CD4-positive, alpha-beta T cell treated with Interferon alpha-2 for 1 hour (primary cell): ENCODE measurements at regions not wholly inside any gene's neighbourhood (a gene's known extent, or its start where the extent isn't known, plus 50 kb on each side); places are given as distances from the start of the nearest gene placed in this dataset.

Experiments used
- DNase-seq, 2 donors: peaks; one replicate each; pipeline ENCODE4 v3.0.0-alpha.2; 2020 to 2022

DNA sequence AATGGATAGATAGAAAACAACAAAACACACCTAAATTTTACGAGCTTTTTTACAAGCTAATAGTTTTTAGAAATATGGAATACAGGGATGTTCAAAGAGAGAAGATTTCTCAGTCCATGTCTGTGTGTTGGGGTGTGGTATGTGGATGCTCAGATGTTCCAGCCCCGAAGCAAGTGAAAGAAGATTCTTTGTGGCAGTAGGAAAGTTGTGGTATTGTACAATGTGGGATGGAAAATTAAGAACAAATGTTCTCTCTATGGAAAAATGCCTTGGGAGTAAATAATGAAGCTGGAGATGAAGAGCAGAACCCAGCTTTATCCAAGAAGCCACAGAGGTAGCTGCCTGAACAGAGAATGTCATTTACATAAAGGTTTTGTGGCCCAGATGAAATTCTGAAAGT, 150.3 kb upstream of the PRKD1 start:
- DNase-seq = no peak

DNA sequence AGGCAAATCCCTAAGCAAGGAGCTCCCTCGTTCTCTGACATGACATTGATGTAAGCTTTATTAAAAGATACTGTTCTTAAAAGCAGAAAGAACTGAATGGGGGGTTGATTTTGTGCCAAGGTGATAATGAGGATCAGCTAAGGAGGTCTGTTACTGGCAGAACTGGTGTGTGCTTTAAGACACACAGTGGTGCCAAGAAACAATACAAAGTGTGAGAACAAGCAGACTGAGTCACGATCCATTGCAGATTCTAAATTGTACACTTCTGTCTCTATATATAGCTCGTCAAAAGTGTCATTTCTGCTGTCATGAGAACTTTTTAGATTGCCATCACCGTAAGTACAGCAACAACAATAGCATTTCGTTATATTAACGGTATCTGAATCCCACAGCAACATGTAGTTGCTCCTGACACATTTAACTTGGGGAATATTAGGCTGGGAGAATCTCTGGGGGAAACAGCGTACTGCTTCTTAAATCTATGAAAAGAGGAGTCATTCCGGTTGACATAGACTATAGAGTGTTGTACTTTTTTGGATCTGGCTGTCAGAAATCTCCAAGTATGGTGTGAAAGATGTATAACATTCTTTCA, 151.3 kb upstream of the PRKD1 start:
- no peak for DNase-seq

DNA sequence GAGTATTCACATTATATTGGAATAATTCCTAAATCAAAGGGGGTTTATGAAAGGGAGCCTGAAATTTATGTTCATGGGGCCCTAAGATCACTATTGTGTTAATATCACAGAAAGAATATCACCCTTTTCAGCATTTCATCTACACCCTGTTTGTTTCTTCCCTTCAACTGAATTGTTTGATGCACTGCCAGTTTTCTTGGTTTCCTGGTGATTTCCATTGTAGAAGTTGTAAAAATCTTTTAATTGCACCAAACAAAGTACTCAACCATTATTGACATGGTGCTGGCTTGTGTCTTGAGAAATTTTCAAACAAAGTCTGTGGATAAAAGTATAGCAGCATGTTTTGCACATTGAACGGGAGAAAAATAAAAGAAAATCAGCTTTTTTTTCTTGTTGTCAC, 154.8 kb upstream of the PRKD1 start:
- DNase-seq = no peak

DNA sequence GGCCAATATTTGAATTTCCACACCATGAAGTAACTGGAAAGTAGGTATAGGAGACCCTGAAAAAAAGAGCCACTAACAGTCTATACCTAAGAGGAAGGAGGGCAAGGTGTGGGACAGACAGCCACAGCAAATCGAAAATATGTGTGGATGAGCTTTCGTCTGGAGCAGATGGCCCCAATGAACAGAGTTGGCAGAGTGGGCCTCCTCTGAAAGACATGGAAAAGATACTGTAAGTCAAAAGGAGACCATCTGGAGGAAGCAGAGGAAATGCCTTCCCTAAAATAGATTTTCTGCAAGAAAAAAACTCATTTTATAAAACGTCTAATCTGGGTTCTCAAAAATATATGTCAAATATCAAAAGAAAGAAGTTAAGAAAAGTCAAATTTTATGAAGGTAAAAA, 157.2 kb upstream of the PRKD1 start:
- no peak for DNase-seq

DNA sequence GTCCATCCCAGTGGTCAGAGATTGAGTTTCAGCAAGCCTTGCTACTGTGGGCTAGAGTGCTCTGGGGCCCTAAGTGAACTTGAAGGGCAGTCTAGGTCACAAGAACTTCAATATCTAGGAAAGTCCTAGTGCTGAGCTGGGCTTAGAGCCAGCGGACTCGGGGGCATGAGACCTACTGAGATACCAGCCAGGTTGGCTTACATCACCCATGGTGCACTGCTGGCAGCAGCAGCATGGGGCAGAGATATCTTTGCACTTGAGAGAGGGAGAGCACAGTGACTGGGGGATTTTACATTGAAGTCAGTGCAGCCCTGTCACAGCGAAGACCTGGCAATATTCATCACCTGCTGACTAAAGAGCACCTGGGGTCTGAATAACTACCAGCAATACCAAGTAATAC, 158.3 kb upstream of the PRKD1 start:
- no peak for DNase-seq

DNA sequence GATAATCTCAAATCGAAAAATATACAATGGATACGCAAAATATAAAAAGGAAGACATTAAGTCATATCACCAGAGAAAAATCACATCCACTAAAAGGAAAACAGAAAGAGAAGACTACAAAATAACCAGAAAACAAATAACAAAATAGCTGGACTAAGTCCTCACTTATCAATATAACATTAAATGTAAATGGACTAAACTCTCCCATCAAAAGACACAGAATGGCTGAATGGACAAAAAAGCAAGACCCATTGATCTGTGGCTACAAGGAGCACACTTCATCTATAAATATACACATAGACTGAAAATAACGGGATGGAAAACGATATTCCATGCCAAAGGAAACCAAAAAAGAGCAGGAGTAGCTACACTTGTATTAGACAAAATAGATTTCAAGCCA, 161.0 kb upstream of the PRKD1 start:
- no peak for DNase-seq

DNA sequence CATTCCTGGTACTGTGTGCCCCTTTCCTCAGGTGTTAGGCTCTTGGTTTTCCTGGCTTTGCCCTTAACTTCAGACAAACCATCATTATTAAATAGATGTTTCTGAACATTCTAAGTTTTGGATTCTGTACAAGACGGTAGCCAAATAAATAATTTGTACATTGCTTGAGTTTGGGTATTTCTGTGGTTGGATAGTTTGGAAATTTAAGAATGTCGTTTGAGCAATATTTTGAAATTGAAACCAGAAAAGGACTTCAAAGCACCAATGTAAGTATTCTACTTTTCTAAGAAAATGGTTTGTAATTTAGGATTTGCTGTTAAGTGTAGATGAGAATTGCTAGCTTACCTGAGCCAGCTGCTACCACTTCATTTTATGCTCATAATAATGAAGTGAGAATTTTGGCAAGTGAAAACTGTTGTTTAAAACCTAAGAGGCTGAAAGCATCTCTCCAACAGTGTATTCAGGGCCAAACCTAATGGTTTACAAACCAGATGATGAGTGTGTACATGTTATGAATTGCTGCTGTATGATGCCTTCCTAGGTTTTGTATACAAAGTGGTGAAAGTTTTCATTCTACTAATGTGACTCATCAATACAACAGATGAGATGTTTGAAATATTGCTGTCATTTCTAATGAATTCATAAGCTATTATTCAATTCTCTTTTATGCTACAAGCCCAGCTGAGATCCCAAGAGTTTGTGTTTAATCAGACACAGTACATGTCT, 181.5 kb upstream of the PRKD1 start:
- no peak for DNase-seq

DNA sequence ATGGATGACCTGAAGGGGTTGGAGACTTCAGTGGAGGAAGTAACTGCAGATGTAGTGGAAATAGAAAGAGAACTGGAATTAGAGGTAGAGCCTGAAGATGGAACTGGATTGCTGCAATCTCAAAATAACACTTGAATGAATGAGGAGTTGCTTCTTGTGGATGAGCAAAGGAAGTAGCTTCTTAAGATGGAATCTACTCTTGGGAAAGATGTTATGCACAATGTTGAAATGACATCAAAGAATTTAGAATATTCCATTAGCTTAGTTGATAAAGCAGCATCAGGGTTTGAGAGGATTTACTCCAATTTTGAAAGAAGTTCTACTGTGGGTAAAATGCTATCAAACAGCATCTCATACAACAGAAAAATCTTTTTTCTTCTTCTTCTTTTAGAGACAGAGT, 186.4 kb upstream of the PRKD1 start:
- no peak for DNase-seq

DNA sequence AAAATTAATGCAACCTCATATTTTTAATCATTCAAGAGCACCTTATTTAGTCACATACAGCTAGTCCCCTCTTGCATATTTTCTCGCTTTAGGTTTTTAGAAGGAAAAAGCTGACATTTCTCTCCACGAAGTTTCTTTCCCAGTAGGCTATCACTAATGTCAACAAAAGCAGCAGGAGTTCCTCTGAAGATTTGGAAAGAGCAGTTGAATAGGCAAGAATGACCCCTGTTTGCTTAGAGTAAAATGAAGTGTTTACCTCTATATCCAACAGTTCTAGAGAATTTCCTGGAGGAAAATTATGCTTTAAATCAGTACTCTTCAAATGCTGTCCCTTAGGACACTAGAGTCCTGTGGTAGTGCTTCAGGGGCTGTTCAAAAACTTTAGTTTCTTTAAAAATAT, 188.1 kb upstream of the PRKD1 start:
- DNase-seq = no peak

DNA sequence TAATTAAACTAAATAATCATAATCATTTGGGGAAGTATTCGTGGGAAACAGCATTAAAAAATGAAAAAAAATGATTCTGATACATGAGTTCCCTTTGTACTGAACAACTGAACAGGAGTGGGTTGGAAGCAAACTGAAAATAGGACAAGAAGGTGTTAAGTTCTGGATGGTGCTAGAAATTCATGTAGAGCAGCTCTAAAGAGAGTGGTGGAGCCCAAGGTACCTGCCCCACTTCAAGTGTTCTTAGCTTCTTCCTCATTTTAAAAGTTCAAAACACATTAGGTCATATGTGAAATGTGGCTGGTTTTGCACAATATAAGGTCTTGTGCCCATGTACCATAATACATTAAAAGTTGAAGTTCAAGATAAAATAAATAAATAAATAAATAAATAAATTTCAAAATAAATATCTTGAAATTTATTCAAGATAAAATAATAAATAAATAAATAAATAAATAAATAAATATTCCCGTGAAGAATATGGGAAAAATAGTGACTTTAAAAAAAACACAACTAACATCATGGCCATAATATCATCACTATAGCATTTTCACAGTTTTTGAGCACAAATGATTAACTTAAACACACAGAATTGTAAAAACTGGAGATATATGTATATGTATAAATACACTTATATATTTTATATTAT, 191.5 kb upstream of the PRKD1 start:
- no peak for DNase-seq

DNA sequence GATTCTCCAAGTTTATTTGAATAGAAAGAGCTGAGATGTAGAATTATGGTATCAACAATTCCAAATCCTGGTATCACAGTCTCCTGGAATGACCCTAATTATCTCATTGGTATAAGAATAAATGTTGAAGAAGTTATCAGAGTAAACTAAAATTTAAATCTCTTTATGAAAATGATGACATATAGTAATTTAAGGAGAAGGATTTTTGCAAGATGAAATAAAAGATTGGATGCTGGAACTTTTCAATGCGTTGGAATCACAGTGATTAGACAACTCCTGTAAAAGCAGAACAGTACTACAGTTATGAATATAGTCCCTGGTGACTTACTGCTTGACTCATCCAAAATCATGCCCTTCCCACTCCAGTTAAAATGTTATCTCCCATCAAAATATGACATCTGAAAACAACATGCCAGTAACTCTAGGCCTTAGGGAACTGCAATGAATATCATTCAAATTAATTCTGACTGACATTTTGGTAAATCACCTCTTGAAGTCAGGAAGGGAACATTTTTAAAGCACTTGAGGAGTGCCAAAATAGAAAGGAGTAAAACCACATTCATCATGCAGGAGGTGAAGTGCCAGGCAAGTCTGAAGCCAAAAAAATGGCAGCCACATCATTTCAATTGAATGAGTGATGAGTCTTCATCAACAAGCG, 197.8 kb upstream of the PRKD1 start:
- no peak for DNase-seq

DNA sequence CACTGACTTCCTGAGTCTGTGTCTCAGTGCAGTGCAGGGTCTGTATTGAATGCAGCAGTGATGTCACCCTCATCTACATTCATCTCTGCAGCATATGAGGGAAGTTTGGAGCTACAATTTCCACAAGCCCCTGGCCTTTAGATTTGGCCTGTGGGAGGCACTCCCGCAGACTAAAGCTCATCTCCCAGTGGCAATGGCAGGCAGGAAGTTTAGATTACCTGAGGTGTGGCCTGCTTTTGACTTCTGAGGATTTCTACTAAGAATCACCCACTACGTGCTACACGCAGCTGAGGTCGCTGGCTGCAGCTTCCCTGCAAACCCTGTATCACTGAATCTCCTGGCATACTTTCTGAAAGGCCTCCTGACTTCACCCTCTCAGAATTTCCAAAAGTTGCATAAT, 202.2 kb upstream of the PRKD1 start:
- no peak for DNase-seq

DNA sequence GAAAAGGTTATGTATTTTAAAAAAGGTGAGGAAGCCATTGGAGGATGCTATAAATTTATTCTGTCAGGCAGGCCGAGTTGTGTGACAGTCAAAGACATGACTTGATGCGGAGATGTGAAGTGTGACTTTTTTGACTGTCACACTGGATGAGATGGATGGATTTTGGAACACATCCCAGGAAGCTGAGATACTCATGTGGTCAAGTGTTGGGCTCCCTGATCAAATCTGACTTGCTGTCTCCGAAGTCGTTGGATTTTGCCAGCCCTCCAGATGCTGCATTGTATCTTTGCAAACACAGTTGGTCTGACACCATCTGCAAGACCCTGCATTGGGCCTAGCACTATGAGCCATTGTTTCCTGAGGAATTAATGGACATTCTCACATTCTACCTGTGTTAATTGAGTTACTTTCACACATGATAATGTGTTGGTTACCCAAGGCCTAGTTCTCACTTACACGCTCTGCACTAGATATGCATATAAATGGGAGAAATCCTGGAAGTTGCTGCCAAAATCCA, 204.0 kb upstream of the PRKD1 start:
- DNase-seq = no peak

DNA sequence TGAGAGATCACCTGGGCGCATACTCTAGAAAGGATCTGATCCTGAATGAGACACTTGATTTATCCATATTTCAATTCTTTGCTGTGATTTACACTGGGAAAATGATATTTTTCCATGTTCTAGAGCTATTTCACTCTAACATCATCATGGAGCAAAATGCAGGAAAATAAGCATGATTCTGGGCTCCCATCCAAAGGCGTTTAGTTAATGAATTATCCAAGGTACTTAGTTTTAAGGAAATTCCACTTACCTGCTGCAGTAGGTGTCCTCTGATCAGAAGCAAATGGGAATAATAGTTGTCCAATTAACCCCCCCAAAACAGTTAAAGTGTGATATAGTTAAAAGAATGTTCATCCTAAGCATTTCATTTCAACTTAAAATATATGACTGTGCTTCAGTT, 204.5 kb upstream of the PRKD1 start:
- no peak for DNase-seq

DNA sequence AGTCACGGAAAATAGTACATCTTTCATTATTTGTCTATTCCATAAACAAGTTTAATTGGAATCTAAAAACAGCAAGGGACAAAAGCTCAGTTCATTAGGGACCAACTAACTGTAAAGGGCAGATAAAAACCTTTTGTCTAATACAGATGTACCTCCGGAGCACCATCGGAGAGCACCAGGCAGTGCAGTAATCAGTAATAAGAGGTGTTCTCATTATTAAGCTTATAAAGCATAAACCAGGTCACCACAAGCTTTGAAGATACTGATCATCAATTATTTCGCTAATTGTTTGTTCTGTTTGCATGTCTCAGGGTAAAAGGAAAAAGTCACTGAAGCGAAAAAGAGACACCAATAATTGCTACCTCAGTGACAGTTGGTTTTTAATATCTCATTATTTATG, 207.3 kb upstream of the PRKD1 start:
- DNase-seq = no peak

DNA sequence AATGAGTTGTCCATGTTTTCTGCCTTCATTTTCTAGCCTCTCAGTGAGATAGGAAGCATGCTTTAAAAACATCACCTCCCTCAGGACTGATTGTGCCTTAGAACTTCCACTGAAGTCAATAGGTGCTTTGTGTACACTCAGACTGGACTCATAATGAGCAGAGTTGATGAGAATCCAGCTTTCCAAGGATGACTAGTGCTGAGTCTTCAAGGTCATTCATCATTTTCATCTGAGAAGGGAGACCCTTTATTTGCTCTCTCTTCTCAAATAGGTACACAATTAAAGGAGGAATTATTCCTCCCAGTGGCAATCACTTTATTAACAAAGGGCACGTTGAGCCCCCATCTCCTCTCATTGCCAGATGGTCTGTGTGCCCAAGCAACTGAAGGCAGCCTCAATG, 210.9 kb upstream of the PRKD1 start:
- DNase-seq = no peak

DNA sequence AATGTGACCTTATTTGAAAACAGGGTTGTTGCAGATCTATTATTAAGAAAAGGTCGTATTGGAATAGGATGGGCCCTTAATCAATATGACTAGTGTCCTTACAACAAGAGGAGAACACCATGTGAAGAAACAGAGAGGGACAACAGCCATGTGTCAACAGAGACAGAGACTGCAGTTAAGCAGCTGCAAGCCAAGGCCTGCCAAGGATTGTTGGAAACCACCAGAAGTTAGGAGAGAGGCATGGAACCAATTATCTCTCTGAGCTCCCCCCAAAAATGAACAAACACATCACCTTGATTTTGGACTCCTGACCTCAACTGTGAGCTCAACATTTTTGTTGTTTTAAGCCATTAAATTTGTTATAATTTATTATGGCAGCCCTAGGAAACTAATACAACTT, 214.6 kb upstream of the PRKD1 start:
- DNase-seq = no peak

DNA sequence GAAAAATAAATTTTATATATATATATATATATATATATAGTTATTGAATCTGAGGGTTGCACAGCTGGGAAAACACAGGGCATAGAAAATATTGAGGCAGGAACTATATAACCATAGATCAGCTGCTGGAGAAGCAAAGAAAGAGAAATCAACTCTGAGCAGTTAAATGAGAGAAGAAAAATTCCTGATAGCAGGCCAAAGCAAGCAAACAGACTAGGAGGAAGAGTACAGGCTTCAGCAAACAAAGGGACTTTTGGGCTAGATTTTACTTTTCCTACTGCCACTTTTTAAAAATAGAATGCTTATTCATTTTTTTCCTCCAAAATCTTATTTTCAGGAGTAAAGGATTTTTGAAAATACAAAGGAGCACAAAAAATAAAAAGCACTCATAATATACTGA, 216.0 kb upstream of the PRKD1 start:
- DNase-seq = no peak

DNA sequence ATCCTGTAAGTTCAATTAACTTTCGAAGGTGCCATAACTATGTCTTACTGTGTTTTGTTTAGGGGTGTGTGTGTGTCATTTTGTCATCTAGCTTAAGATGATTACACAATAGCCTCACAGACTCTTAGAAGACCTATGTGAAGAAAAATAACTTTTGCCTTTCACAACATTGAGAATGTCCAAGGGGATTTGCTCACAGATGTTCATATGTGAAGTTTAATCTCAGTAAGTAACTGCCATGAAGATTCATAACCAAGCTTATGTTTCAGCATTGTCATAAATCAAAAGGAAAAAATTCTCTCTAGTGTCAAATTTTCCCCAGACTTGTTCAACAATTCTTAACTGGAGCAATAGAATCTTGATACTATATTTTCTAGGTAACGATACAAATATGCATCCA, 226.1 kb upstream of the PRKD1 start:
- DNase-seq = no peak

DNA sequence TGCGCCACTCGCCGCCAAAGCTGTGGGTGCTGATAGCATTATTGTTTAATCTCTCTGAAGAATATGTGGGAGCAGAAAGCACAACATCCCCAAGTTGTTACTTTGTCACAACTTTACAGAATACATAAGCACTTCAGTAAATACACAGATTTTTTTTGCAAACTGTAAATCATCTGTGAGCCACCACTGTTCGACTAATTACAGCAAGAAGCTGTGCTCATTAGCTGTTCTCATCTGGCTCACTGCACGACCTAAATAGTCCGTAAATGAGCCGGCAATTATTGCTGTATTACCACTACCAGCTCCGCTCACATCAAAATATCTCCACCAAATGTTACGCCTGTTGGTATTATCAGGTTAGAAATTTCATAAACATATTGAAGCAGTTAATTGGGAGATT, 228.9 kb upstream of the PRKD1 start:
- no peak for DNase-seq

DNA sequence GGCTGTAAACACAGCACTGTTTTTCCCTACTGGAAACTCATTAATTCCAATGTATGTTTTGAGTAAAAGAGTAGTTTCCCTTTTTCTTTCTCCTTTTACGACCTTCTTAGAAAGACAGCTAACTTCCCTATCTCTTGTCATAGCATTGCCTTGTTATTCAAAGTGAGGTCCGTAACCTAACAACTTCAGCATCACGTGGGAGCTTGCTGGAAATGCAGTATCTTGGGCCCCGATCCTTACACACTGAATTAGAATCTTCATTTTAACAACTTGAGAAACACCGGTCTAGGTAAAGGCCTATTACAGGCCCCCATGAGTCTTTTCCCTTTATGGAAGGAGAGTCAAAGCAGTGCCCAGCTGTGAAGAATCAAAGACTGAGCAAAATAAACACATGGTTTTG, 230.7 kb upstream of the PRKD1 start:
- no peak for DNase-seq

DNA sequence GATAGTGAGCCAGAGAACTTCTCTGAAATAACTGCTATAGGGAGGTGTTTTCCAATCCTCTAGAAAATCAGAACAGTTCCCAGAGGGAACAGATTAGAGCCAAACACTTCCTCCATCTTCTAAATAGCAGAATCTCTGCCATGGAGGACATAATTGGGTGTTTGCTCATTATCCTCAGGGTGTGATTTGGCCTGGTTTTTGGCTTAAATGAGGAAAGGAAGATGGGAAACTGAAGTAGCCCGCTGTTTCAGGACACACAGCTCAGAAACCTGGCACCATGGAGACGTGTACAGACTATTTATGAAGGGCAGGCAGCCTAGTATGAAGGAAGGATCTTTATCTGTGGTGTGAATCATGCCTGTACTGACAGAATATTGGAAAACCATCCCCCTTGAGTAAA, 231.7 kb upstream of the PRKD1 start:
- no peak for DNase-seq

DNA sequence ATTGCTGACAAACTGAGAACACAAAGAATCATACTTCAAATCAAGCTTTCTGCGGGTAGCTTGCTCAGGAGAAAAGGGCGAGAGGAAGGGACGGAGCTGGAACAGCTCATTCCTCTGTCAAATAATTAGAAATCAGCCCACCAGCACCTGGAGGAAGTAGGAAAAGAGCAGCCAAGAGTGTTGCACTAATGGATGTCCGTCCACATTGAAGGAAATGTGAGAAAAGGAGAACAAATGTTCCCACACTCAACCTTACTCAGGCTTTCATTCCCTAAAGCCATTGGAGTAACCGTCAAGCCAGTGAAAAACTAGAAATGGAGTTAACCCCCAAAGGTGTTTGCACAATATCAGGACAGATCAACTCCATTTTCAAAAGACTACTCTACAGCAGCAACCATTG, 233.0 kb upstream of the PRKD1 start:
- no peak for DNase-seq

DNA sequence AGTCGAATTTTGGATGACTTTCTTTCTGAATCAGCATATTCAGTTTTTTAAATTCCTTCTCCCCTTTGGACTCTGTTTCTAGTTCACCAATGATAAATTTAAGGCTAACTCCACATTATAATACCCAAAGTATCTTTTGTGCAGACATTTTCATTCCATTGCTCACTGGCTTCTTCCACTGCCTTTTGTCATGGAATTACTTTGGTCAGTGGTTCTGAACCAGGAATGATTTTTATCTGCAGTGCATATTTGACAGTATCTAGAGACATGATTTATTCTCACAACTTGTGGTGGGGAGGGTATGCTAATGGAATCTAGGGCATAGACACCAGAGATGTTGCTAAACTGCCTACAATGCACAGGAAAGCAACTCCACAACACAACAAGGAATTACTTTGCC, 234.4 kb upstream of the PRKD1 start:
- no peak for DNase-seq
